ENCODE measurements at regions not wholly inside any gene's neighbourhood (a gene's known extent, or its start where the extent isn't known, plus 50 kb on each side); places are given as distances from the start of the nearest gene placed in this dataset.

DNA sequence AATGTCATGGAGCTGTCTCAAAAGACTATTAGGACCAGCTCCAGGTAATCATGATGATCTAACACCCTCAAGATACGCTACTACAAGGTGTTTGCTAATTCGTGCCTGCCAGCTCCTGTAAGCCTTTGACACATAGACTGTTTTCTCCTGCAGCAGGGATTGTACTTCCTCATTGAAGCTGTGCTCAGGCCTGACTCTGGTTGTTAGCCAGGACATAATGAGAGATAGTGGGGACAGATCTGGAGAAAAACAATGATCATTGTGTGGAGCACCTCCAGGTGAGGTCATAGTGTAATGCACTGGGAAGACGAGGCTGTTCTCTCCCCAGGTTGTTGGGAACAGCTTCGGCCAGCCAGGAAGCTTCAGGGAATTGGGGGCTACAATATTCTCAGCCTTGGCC lies 94.6 kb downstream of the SETD4 start:
- H3K27ac Mint-ChIP-seq (ENCODE audit: unreplicated experiment) = no peak overlapping the region
- H3K4me3 Mint-ChIP-seq (ENCODE audit: unreplicated experiment) = no peak overlapping the region
- H3K4me1 Mint-ChIP-seq (ENCODE audit: unreplicated experiment) = peaks cover 3% of the 10 kb centered on the region
- H3K9me3 Mint-ChIP-seq (ENCODE audit: unreplicated experiment) = no peaks in the 10 kb centered on the region
- peaks cover 2% of the 10 kb centered on the region for H3K27me3 Mint-ChIP-seq (ENCODE audit: unreplicated experiment)
- TF ChIP-seq, protein P1, sequence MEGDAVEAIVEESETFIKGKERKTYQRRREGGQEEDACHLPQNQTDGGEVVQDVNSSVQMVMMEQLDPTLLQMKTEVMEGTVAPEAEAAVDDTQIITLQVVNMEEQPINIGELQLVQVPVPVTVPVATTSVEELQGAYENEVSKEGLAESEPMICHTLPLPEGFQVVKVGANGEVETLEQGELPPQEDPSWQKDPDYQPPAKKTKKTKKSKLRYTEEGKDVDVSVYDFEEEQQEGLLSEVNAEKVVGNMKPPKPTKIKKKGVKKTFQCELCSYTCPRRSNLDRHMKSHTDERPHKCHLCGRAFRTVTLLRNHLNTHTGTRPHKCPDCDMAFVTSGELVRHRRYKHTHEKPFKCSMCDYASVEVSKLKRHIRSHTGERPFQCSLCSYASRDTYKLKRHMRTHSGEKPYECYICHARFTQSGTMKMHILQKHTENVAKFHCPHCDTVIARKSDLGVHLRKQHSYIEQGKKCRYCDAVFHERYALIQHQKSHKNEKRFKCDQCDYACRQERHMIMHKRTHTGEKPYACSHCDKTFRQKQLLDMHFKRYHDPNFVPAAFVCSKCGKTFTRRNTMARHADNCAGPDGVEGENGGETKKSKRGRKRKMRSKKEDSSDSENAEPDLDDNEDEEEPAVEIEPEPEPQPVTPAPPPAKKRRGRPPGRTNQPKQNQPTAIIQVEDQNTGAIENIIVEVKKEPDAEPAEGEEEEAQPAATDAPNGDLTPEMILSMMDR (IDR thresholded peaks at IDR 0.05; ENCODE audit: unreplicated experiment) = no peak
- no peak for DNase-seq (ENCODE audit: low spot score)
- no peaks in the 10 kb centered on the region for H3K36me3 Mint-ChIP-seq (ENCODE audit: low read depth, unreplicated experiment)

DNA sequence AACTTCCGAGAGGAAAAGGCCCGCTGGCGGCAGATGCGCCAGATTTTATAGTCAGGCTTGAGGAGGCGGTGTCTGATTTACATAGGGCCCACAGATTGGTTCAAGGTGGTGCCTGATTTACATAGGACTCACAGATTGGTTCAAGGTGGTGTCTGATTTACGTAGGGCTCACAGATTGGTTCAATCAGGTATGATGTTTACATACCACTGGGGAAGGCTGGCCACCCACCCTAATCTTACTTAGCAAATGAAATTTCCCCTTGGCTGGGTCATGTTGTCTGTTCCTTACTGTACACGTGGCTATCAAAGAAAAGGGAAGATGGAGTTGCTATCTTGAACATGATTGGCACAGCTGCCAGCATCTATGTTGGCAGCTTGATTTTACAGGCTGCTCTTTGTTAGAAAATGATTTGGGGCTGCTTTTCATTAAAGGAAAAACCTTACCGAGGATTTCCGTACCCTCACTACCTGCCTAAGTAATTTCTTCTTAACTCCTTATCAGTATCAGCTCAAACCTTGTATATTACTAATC lies 96.3 kb downstream of the SETD4 start:
- no peaks in the 10 kb centered on the region for H3K9me3 Mint-ChIP-seq (ENCODE audit: unreplicated experiment)
- no peak overlapping the region for H3K4me3 Mint-ChIP-seq (ENCODE audit: unreplicated experiment)
- H3K27me3 Mint-ChIP-seq (ENCODE audit: unreplicated experiment) = peaks cover 2% of the 10 kb centered on the region
- TF ChIP-seq, protein P1 (IDR thresholded peaks at IDR 0.05; ENCODE audit: unreplicated experiment) = no peak
- H3K4me1 Mint-ChIP-seq (ENCODE audit: unreplicated experiment) = peaks cover 8% of the 10 kb centered on the region
- H3K27ac Mint-ChIP-seq (ENCODE audit: unreplicated experiment) = no peak overlapping the region
- no peaks in the 10 kb centered on the region for H3K36me3 Mint-ChIP-seq (ENCODE audit: low read depth, unreplicated experiment)
- no peak for DNase-seq (ENCODE audit: low spot score)

DNA sequence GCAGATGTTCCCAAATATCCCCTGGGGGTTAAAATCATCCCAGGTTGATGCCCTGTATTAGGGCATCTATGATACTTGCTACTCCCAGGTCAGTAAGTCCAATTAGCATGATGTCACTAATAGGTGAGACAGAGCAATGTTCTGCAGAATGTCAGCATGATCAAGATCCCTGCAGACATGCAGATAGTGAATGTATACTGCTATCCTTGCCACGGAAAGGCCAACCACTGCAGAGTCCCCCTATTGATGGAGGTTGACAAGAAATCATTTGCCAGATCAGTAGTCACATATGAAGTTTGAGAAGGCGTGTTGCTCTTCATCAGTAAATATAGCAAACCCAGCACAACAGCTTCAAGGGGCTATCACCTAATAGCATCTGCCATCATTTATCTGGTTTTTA lies 97.4 kb downstream of the SETD4 start:
- DNase-seq (ENCODE audit: low spot score) = no peak
- TF ChIP-seq, protein P1 (IDR thresholded peaks at IDR 0.05; ENCODE audit: unreplicated experiment) = no peak
- Mint-ChIP-seq H3K4me3 (ENCODE audit: unreplicated experiment) (no peak overlapping the region), H3K4me1 (ENCODE audit: unreplicated experiment) (peaks cover 8% of the 10 kb centered on the region), H3K36me3 (ENCODE audit: low read depth, unreplicated experiment) (no peaks in the 10 kb centered on the region), H3K27ac (ENCODE audit: unreplicated experiment) (no peak overlapping the region), H3K27me3 (ENCODE audit: unreplicated experiment) (peaks cover 6% of the 10 kb centered on the region), H3K9me3 (ENCODE audit: unreplicated experiment) (no peaks in the 10 kb centered on the region)

DNA sequence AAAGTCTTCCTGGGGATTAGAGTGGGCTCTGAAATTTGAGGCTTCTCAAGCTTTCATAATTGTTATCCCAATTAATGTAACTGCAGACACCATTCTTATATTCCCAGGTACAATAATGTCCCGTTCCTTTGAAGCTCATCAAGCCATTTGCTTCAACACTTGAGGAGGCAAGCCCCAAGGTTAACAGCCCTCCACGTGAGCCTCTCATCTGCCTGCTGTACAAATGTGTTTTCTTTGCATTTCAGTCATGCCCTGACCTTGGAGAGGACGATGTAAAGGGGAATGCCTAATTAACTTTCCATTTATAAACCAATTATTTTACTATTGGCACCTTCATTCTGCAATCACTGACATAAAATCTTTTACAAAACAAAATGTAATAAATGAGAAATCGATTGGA lies 106.3 kb downstream of the SETD4 start:
- H3K4me3 Mint-ChIP-seq (ENCODE audit: unreplicated experiment) = no peak overlapping the region
- H3K36me3 Mint-ChIP-seq (ENCODE audit: low read depth, unreplicated experiment) = no peaks in the 10 kb centered on the region
- peaks cover 12% of the 10 kb centered on the region for H3K4me1 Mint-ChIP-seq (ENCODE audit: unreplicated experiment)
- no peak overlapping the region for H3K27ac Mint-ChIP-seq (ENCODE audit: unreplicated experiment)
- TF ChIP-seq, protein P1 (IDR thresholded peaks at IDR 0.05; ENCODE audit: unreplicated experiment) = no peak
- no peaks in the 10 kb centered on the region for H3K9me3 Mint-ChIP-seq (ENCODE audit: unreplicated experiment)
- peaks cover 9% of the 10 kb centered on the region for H3K27me3 Mint-ChIP-seq (ENCODE audit: unreplicated experiment)
- DNase-seq (ENCODE audit: low spot score) = no peak

DNA sequence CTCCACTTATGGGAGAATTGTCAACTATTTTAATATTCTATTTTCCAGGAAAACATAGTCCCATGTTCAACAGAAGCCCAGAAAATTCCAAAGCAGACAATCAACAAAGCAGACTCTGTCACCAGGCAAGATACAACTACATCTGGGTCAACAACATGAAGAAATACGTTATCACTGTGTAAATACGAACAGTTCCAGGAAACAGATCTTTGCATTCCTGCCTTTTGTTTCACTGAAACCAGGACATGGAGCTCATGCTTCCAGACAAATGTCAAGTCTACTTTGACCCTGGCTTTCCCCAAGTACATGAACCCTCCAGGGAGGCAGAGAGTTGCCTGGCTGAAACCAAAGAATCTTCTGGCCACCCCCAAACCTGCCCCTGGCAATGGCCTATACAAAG lies 106.7 kb downstream of the SETD4 start:
- no peak for DNase-seq (ENCODE audit: low spot score)
- Mint-ChIP-seq H3K9me3 (ENCODE audit: unreplicated experiment) (no peaks in the 10 kb centered on the region), H3K4me1 (ENCODE audit: unreplicated experiment) (peaks cover 12% of the 10 kb centered on the region), H3K36me3 (ENCODE audit: low read depth, unreplicated experiment) (no peaks in the 10 kb centered on the region), H3K4me3 (ENCODE audit: unreplicated experiment) (no peak overlapping the region), H3K27me3 (ENCODE audit: unreplicated experiment) (peaks cover 5% of the 10 kb centered on the region), H3K27ac (ENCODE audit: unreplicated experiment) (no peak overlapping the region)
- TF ChIP-seq, protein P1 (IDR thresholded peaks at IDR 0.05; ENCODE audit: unreplicated experiment) = no peak

All from endothelial cell (in vitro differentiated cells).